Esophagus muscularis mucosa (tissue), 4 donors: ENCODE measurements at regions not wholly inside any gene's neighbourhood (a gene's known extent, or its start where the extent isn't known, plus 50 kb on each side); places are given as distances from the start of the nearest gene placed in this dataset.

Experiments
- DNase-seq: peaks from one replicate; pipeline ENCODE4 v3.0.0-alpha.2; 2017; ENCODE audit errors: extremely low spot score
- H3K27ac ChIP-seq, 4 donors: fragments of 200-600 bp; sonication (generic); replicated peaks in 1 of 4; 1 replicate in 3 of 4; 2 replicates in 1 of 4; pipeline ENCODE4 v1.5.1; 2016 to 2019; ENCODE audit warnings: mild to moderate bottlenecking in 1 of 4
- H3K27me3 ChIP-seq, 4 donors: fragments of 200-600 bp; sonication (generic); one replicate each; pipeline versions ENCODE4 v1.5.1 to v1.6.0; 2016 to 2019
- H3K36me3 ChIP-seq, 4 donors: fragments of 200-600 bp; sonication (generic); one replicate each; pipeline ENCODE4 v1.5.1; 2016 to 2019
- H3K4me1 ChIP-seq, 4 donors: fragments of 200-600 bp; sonication (generic); one replicate each; pipeline ENCODE4 v1.5.1; 2016 to 2019
- H3K4me3 ChIP-seq, 4 donors: fragments of 200-600 bp; sonication (generic); 1 replicate in 2 of 4; 2 replicates in 2 of 4; pipeline ENCODE4 v1.5.1; 2016 to 2019; ENCODE audit warnings: mild to moderate bottlenecking in 4 of 4, moderate library complexity in 1 of 4
- H3K9me3 ChIP-seq, 4 donors: fragments of 200-600 bp; sonication (generic); 1 replicate in 3 of 4; 2 replicates in 1 of 4; pipeline ENCODE4 v1.5.1; 2016 to 2019
- CTCF ChIP-seq, 3 experiments: fragments of 200-600 bp in 2 of 3; fragments of 450-650 bp in 1 of 3; sonication (generic) in 2 of 3; IDR thresholded peaks; one replicate each; pipeline ENCODE4 v1.5.1; 2017 to 2019; ENCODE audit warnings: antibody characterized with exemption in 3 of 3, mild to moderate bottlenecking in 2 of 3, moderate library complexity in 1 of 3
- EP300 ChIP-seq: sonication (generic); formaldehyde crosslinking; IDR thresholded peaks from one replicate; pipeline ENCODE4 v1.6.1; 2017; ENCODE audit warnings: antibody characterized with exemption
- POLR2A ChIP-seq: fragments of 450-650 bp; IDR thresholded peaks from one replicate; pipeline ENCODE4 v1.6.1; 2017; ENCODE audit warnings: antibody characterized with exemption, moderate library complexity, mild to moderate bottlenecking, low read depth
- POLR2AphosphoS5 ChIP-seq, 2 donors: sonication (generic); formaldehyde crosslinking; IDR thresholded peaks; one replicate each; pipeline ENCODE4 v1.6.1; 2017; ENCODE audit warnings: antibody characterized with exemption in 2 of 2
- WGBS: methylation state at CpG from one replicate; pipeline ENCODE4 v1.1.5; 2018; 5-methylcytosine and 5-hydroxymethylcytosine counted together
- intact Hi-C: fragments of 100-400 bp; cut with DNase I; formaldehyde crosslinking; loops from one replicate; pipeline ENCODE4 v1.15.1; 2023

GRCh38 chr10:91040343-91040742 lies 119.5 kb upstream of the ANKRD1 start:
- intact Hi-C loops = no loop called here
- H3K4me1 ChIP-seq = peaks cover under 1 to 7% (median 3%) of the 10 kb centered on the region in 4 donors
- no peak for DNase-seq
- 91% methylated on average over 2 of the region's 2 CpGs for WGBS
- no peak overlapping the region for H3K4me3 ChIP-seq
- no peak overlapping the region for H3K27ac ChIP-seq
- H3K27me3 ChIP-seq = no peaks in the 10 kb centered on the region
- TF ChIP-seq POLR2A (no peak), CTCF (IDR thresholded peaks at IDR 0.05) (no peak), POLR2AphosphoS5 (IDR thresholded peaks at IDR 0.05) (no peak), EP300 (no peak)
- no peaks in the 10 kb centered on the region for H3K36me3 ChIP-seq
- H3K9me3 ChIP-seq = no peaks in the 10 kb centered on the region

- DNase-seq = no peak
- no peak for TF ChIP-seq POLR2A
- intact Hi-C loops = loop anchor here (2.0 kb wide), 1 partner anchor 209 kb away; no protein-coding TSS in a partner anchor
- Histone ChIP-seq H3K27me3 (no peaks in the 10 kb centered on the region), H3K27ac (no peak overlapping the region), H3K4me1 (peaks cover 0 to 10% (median 6%) of the 10 kb centered on the region in 4 donors), H3K4me3 (no peak overlapping the region), H3K9me3 (no peaks in the 10 kb centered on the region), H3K36me3 (no peaks in the 10 kb centered on the region)
- WGBS = 70% methylated on average over 3 of the region's 3 CpGs
Observed at GRCh38 chr10:91042069-91042468, 121.2 kb upstream of the ANKRD1 start.

GRCh38 chr10:91043173-91043910 lies 122.5 kb upstream of the ANKRD1 start:
- no peak overlapping the region for H3K27ac ChIP-seq
- no peak overlapping the region for H3K4me3 ChIP-seq
- intact Hi-C loops = loop anchor here (2.0 kb wide), 1 partner anchor 207 kb away; no protein-coding TSS in a partner anchor
- DNase-seq = no peak
- H3K9me3 ChIP-seq = no peaks in the 10 kb centered on the region
- H3K36me3 ChIP-seq = no peaks in the 10 kb centered on the region
- 66% methylated on average over 8 of the region's 8 CpGs for WGBS
- H3K27me3 ChIP-seq = no peaks in the 10 kb centered on the region
- peaks cover 0 to 14% (median 10%) of the 10 kb centered on the region in 4 donors for H3K4me1 ChIP-seq
- TF ChIP-seq CTCF (IDR thresholded peaks at IDR 0.05) (peak; percentile 39 to 53 (median 50)), POLR2A (no peak)

GRCh38 chr10:91046869-91047268 lies 126.0 kb upstream of the ANKRD1 start:
- peaks cover 11 to 22% (median 19%) of the 10 kb centered on the region in 4 donors for H3K4me1 ChIP-seq
- H3K36me3 ChIP-seq = no peaks in the 10 kb centered on the region
- intact Hi-C loops = no loop called here
- no peaks in the 10 kb centered on the region for H3K9me3 ChIP-seq
- H3K27me3 ChIP-seq = no peaks in the 10 kb centered on the region
- H3K27ac ChIP-seq = peak overlapping the region in 1 of 4 donors; percentile 23
- H3K4me3 ChIP-seq = no peak overlapping the region
- no peak for DNase-seq
- WGBS = 14% methylated on average over 3 of the region's 3 CpGs
- TF ChIP-seq POLR2AphosphoS5 (IDR thresholded peaks at IDR 0.05) (no peak), EP300 (no peak), POLR2A (no peak), CTCF (IDR thresholded peaks at IDR 0.05) (no peak)

GRCh38 chr10:91048380-91048779 lies 127.5 kb upstream of the ANKRD1 start:
- Histone ChIP-seq H3K27ac (no peak overlapping the region), H3K4me3 (no peak overlapping the region), H3K27me3 (no peaks in the 10 kb centered on the region), H3K9me3 (no peaks in the 10 kb centered on the region), H3K36me3 (no peaks in the 10 kb centered on the region), H3K4me1 (peaks cover 15 to 28% (median 20%) of the 10 kb centered on the region in 4 donors)
- TF ChIP-seq POLR2AphosphoS5 (IDR thresholded peaks at IDR 0.05) (no peak), POLR2A (no peak), EP300 (no peak), CTCF (IDR thresholded peaks at IDR 0.05) (no peak)
- 93% methylated on average over 2 of the region's 2 CpGs for WGBS
- intact Hi-C loops = no loop called here
- DNase-seq = no peak
